GM12878 (cell line): ENCODE measurements at regions not wholly inside any gene's neighbourhood (a gene's known extent, or its start where the extent isn't known, plus 50 kb on each side); places are given as distances from the start of the nearest gene placed in this dataset.

Source experiments
- ATAC-seq: fragments of 200-7000 bp; cut with Tn5 transposase; 3 replicates; pipeline ENCODE4 v1.9.1; 2020; ENCODE audit warnings: mild to moderate bottlenecking, moderate library complexity
- BruUV-seq: library from RNA; stranded (reverse); fragments of 400-500 nt; replicated peaks from 2 replicates; lab custom pipeline; 2021; lab: Mats Ljungman, UMichigan
- CTCF ChIA-PET: fragments of 300-600 bp; sonication (Branson Sonifier 250); formaldehyde crosslinking; extraction: SDS; loops from one replicate; lab custom pipeline; 2021; ENCODE audit warnings: inconsistent platforms; lab: Yijun Ruan, JAX
- POLR2A ChIA-PET: fragments of 350-600 bp; formaldehyde crosslinking; extraction: SDS; loops from one replicate; lab custom pipeline; 2021; ENCODE audit warnings: inconsistent platforms; lab: Charles Lee
- RAD21 ChIA-PET: fragments of 300-600 bp; sonication (Branson Sonifier 250); formaldehyde crosslinking; loops from one replicate; lab custom pipeline; 2023; ENCODE audit warnings: antibody characterized with exemption; ENCODE audit not compliant: unreplicated experiment; lab: Charles Lee
- SMC1A ChIA-PET: fragments of 300-600 bp; sonication (Branson Sonifier 250); formaldehyde crosslinking; loops from one replicate; lab custom pipeline; 2023; ENCODE audit not compliant: unreplicated experiment, uncharacterized antibody; lab: Charles Lee
- DNase-seq: peaks from one replicate; pipeline ENCODE4 v3.0.0-alpha.2; 2011; ENCODE audit warnings: low read depth, low spot score
- FAIRE-seq: peaks from 3 replicates; lab custom pipeline; 2011; peaks lifted over from hg19 to GRCh38; lab: Jason Lieb, UNC
- H2AFZ ChIP-seq: 2 replicates; pipeline ENCODE4 v1.6.0; 2011; ENCODE audit warnings: low read depth, low read length, control low read depth; ENCODE audit not compliant: control insufficient read depth
- H3K27ac ChIP-seq: 2 replicates; pipeline ENCODE4 v1.5.1; 2011; ENCODE audit warnings: control low read depth; ENCODE audit not compliant: control insufficient read depth, insufficient read depth
- H3K27me3 ChIP-seq, 2 experiments: replicated peaks in 1 of 2; 2 replicates each; pipeline versions ENCODE4 v1.6.0 to v1.6.1; 2011; ENCODE audit warnings: low read length in 1 of 2; ENCODE audit not compliant: control insufficient read depth in 2 of 2, insufficient read depth in 2 of 2
- H3K36me3 ChIP-seq, 2 experiments: 2 replicates each; pipeline ENCODE4 v1.5.1; 2011; ENCODE audit warnings: low read length in 1 of 2; ENCODE audit not compliant: control insufficient read depth in 2 of 2, insufficient read depth in 2 of 2
- H3K4me1 ChIP-seq: 2 replicates; pipeline ENCODE4 v1.6.1; 2011; ENCODE audit warnings: mild to moderate bottlenecking, low read length, moderate library complexity, mixed read lengths; ENCODE audit not compliant: control insufficient read depth, insufficient read depth
- H3K4me2 ChIP-seq: 2 replicates; pipeline ENCODE4 v1.6.0; 2011; ENCODE audit warnings: control low read depth; ENCODE audit not compliant: control insufficient read depth, insufficient read depth
- H3K4me3 ChIP-seq: fragments of 200-600 bp; sonication (generic); 2 replicates; pipeline ENCODE4 v1.5.1; 2016
- H3K79me2 ChIP-seq: 2 replicates; pipeline ENCODE4 v1.6.0; 2011; ENCODE audit warnings: low read length; ENCODE audit not compliant: control insufficient read depth, insufficient read depth
- H3K9ac ChIP-seq: 2 replicates; pipeline ENCODE4 v1.8.0; 2011; ENCODE audit warnings: low read length, control low read depth, mixed read lengths; ENCODE audit not compliant: control insufficient read depth, insufficient read depth
- H3K9me3 ChIP-seq: replicated peaks from 3 replicates; pipeline ENCODE4 v1.5.1; 2011; ENCODE audit warnings: mild to moderate bottlenecking, low read length; ENCODE audit not compliant: control insufficient read depth, insufficient read depth
- H4K20me1 ChIP-seq: 2 replicates; pipeline ENCODE4 v1.6.0; 2011; ENCODE audit not compliant: control insufficient read depth, insufficient read depth
- CBFB ChIP-seq: IDR thresholded peaks from 2 replicates; pipeline ENCODE4 v1.6.1; 2016; ENCODE audit warnings: antibody characterized with exemption, low read depth
- HCFC1 ChIP-seq: fragments of 150-350 bp; IDR thresholded peaks from 2 replicates; pipeline ENCODE4 v1.6.1; 2014; ENCODE audit warnings: low read length
- HDAC2 ChIP-seq: fragments of 200-600 bp; sonication (generic); IDR thresholded peaks from 2 replicates; pipeline ENCODE4 v1.6.1; 2017
- HDAC6 ChIP-seq: fragments of 200-600 bp; sonication (generic); IDR thresholded peaks from one replicate; pipeline ENCODE4 v1.8.0; 2017; ENCODE audit warnings: antibody characterized with exemption; ENCODE audit not compliant: unreplicated experiment
- HDGF ChIP-seq: fragments of 450-650 bp; IDR thresholded peaks from 2 replicates; pipeline ENCODE4 v1.6.1; 2016; ENCODE audit warnings: antibody characterized with exemption
- MXI1 ChIP-seq: fragments of 150-350 bp; IDR thresholded peaks from 2 replicates; pipeline ENCODE4 v1.6.1; 2011; ENCODE audit warnings: low read depth, mild to moderate bottlenecking, inconsistent platforms, low read length, improper control_type of control experiment
- NFYA ChIP-seq: IDR thresholded peaks from 2 replicates; pipeline ENCODE4 v1.6.1; 2011; ENCODE audit warnings: low read depth, mild to moderate bottlenecking, low read length, improper control_type of control experiment, borderline replicate concordance
- NR2C1 ChIP-seq: fragments of 450-650 bp; IDR thresholded peaks from 2 replicates; pipeline ENCODE4 v1.6.1; 2017; ENCODE audit warnings: antibody characterized with exemption, mild to moderate bottlenecking, moderate library complexity
- NR2F1 ChIP-seq: fragments of 450-650 bp; conservative IDR thresholded peaks from 2 replicates; pipeline ENCODE4 v1.6.1; 2017; ENCODE audit warnings: mild to moderate bottlenecking
- RFX5 ChIP-seq: IDR thresholded peaks from 2 replicates; pipeline ENCODE4 v1.6.1; 2011; ENCODE audit warnings: low read depth, low read length, improper control_type of control experiment
- YBX1 ChIP-seq: fragments of 450-650 bp; IDR thresholded peaks from 2 replicates; pipeline ENCODE4 v1.6.1; 2016; ENCODE audit warnings: antibody characterized with exemption
- ZNF217 ChIP-seq: fragments of 450-650 bp; IDR thresholded peaks from 2 replicates; pipeline ENCODE4 v1.6.1; 2017; ENCODE audit warnings: antibody characterized with exemption, mild to moderate bottlenecking
- WGBS: methylation state at CpG from one replicate; pipeline ENCODE4 v1.1.6; 2016; ENCODE audit warnings: low lambda C conversion rate; ENCODE audit not compliant: insufficient replicate concordance, insufficient coverage; ENCODE audit errors: missing lambda C conversion rate; 5-methylcytosine and 5-hydroxymethylcytosine counted together
- in situ Hi-C: fragments of 300-500 bp; cut with MboI; formaldehyde crosslinking; loops from 9 replicates; pipeline ENCODE4 v1.14.3; 2018; ENCODE audit warnings: mixed read lengths
- intact Hi-C: fragments of 100-400 bp; cut with micrococcal nuclease; formaldehyde crosslinking; loops from one replicate; pipeline ENCODE4 v1.14.2; 2022; ENCODE audit not compliant: unreplicated experiment
- TF ChIP-seq, protein P1 (sequence below): fragments of 450-650 bp; IDR thresholded peaks from 2 replicates; pipeline ENCODE4 v1.6.1; 2017; ENCODE audit warnings: mild to moderate bottlenecking, moderate library complexity
- TF ChIP-seq, protein P2 (sequence below): fragments of 450-650 bp; IDR thresholded peaks from 2 replicates; pipeline ENCODE4 v1.6.1; 2017; ENCODE audit warnings: mild to moderate bottlenecking, low read depth, inconsistent platforms; ENCODE audit not compliant: poor library complexity, severe bottlenecking

DNA sequence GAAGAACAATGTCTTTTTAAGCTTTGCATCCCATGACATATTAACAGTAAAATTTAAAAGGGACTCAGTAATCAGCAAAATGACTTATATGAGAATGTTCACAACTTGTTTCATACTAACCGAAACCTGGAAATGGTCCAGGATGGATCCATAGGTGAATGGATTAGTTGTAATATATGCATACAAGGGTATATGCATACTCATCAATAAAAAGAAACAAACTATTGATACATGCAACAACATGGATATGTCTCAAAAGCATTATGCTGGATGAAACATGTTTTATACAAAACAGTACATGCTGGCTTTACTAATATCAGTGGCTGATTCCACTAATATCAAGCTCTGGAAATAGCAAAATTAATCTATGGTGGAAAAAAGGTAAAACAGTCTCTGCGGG is 108.5 kb upstream of the HIVEP1 start (continued):
- TF ChIP-seq, protein P1, sequence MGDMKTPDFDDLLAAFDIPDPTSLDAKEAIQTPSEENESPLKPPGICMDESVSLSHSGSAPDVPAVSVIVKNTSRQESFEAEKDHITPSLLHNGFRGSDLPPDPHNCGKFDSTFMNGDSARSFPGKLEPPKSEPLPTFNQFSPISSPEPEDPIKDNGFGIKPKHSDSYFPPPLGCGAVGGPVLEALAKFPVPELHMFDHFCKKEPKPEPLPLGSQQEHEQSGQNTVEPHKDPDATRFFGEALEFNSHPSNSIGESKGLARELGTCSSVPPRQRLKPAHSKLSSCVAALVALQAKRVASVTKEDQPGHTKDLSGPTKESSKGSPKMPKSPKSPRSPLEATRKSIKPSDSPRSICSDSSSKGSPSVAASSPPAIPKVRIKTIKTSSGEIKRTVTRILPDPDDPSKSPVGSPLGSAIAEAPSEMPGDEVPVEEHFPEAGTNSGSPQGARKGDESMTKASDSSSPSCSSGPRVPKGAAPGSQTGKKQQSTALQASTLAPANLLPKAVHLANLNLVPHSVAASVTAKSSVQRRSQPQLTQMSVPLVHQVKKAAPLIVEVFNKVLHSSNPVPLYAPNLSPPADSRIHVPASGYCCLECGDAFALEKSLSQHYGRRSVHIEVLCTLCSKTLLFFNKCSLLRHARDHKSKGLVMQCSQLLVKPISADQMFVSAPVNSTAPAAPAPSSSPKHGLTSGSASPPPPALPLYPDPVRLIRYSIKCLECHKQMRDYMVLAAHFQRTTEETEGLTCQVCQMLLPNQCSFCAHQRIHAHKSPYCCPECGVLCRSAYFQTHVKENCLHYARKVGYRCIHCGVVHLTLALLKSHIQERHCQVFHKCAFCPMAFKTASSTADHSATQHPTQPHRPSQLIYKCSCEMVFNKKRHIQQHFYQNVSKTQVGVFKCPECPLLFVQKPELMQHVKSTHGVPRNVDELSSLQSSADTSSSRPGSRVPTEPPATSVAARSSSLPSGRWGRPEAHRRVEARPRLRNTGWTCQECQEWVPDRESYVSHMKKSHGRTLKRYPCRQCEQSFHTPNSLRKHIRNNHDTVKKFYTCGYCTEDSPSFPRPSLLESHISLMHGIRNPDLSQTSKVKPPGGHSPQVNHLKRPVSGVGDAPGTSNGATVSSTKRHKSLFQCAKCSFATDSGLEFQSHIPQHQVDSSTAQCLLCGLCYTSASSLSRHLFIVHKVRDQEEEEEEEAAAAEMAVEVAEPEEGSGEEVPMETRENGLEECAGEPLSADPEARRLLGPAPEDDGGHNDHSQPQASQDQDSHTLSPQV: no peak
- TF ChIP-seq NFYA (no peak), HCFC1 (no peak), MXI1 (no peak), YBX1 (no peak), NR2F1 (no peak)
- TF ChIP-seq, protein P2, sequence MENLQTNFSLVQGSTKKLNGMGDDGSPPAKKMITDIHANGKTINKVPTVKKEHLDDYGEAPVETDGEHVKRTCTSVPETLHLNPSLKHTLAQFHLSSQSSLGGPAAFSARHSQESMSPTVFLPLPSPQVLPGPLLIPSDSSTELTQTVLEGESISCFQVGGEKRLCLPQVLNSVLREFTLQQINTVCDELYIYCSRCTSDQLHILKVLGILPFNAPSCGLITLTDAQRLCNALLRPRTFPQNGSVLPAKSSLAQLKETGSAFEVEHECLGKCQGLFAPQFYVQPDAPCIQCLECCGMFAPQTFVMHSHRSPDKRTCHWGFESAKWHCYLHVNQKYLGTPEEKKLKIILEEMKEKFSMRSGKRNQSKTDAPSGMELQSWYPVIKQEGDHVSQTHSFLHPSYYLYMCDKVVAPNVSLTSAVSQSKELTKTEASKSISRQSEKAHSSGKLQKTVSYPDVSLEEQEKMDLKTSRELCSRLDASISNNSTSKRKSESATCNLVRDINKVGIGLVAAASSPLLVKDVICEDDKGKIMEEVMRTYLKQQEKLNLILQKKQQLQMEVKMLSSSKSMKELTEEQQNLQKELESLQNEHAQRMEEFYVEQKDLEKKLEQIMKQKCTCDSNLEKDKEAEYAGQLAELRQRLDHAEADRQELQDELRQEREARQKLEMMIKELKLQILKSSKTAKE: no peak
- TF ChIP-seq, all 136 proteins: peak for 0

DNA sequence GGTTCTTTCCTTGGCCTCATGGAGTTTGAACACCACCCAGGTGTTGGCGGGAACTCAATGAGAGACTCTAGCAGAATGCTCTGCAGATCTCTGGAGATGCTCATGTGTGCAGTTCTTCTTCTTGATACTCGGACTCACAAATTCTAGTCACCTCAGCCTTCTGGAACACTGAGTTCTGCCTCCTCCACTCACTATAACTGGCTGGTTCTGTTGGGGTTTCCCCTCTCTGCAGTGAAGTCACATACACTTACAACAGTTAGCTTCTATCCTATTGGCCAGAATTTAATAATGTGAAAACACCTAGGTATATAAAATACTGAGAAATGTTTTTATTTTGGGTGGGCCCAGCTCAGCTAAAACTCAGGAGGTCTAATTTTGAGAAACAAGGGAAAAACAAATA is 109.6 kb upstream of the HIVEP1 start:
- Histone ChIP-seq H3K4me2 (no peak overlapping the region), H3K36me3 (no peaks in the 10 kb centered on the region), H3K9ac (no peak overlapping the region), H3K79me2 (no peaks in the 10 kb centered on the region), H4K20me1 (no peaks in the 10 kb centered on the region), H3K4me1 (no peaks in the 10 kb centered on the region), H3K27ac (no peak overlapping the region), H2AFZ (no peak overlapping the region), H3K27me3 (no peaks in the 10 kb centered on the region), H3K4me3 (no peak overlapping the region), H3K9me3 (no peaks in the 10 kb centered on the region; the same call in 1 of the 3 replicates)
- TF ChIP-seq RFX5 (no peak), ZNF217 (no peak), HDGF (no peak), NR2C1 (no peak), HCFC1 (no peak), CBFB (no peak), HDAC6 (no peak), HDAC2 (no peak)
- TF ChIP-seq, protein P2: no peak
- DNase-seq (no peak), FAIRE-seq (no peak), ATAC-seq (no peak)
- no TSS peak for BruUV-seq
- ChIA-PET POLR2A (no interaction called here), SMC1A (interaction anchor here (0.7 kb wide), 1 partner anchor 125 kb away, joined by 3 read pairs; no protein-coding TSS in a partner anchor), CTCF (interaction anchor here (1.3 kb wide), 1 partner anchor 11 kb away, joined by 3 read pairs; no protein-coding TSS in a partner anchor), RAD21 (no interaction called here)
- 69% methylated on average over 2 of the region's 2 CpGs for WGBS
- intact Hi-C loops (no loop called here), in situ Hi-C loops (no loop called here)
